K562 (cell line): ENCODE measurements at regions not wholly inside any gene's neighbourhood (a gene's known extent, or its start where the extent isn't known, plus 50 kb on each side); places are given as distances from the start of the nearest gene placed in this dataset.

Experiments used
- ATAC-seq: fragments of 200-7000 bp; cut with Tn5 transposase; 3 replicates; pipeline ENCODE4 v1.9.1; 2020; ENCODE audit warnings: moderate library complexity
- BruUV-seq: library from RNA; stranded (reverse); fragments of 400-500 nt; replicated peaks from 2 replicates; lab custom pipeline; 2021; lab: Mats Ljungman, UMichigan
- CTCF ChIA-PET: fragments of 300-600 bp; formaldehyde crosslinking; extraction: SDS; loops from one replicate; lab custom pipeline; 2021; ENCODE audit warnings: low intra/inter-chr PET ratio; lab: Yijun Ruan, JAX
- POLR2A ChIA-PET: fragments of 300-600, 350-650 bp; sonication (Branson Sonifier 250); formaldehyde crosslinking; extraction: SDS; loops from one replicate; lab custom pipeline; 2021; ENCODE audit warnings: antibody characterized with exemption, inconsistent platforms; lab: Yijun Ruan, JAX
- DNase-seq, 4 experiments: peaks; one replicate each; pipeline versions ENCODE4 v3.0.0 to v3.0.0-alpha.2; 2011 to 2018; ENCODE audit warnings: low spot score in 3 of 4, mixed read lengths in 3 of 4; ENCODE audit errors: extremely low read depth in 1 of 4
- FAIRE-seq: peaks from 2 replicates; lab custom pipeline; 2011; peaks lifted over from hg19 to GRCh38; lab: Jason Lieb, UNC
- H2AFZ ChIP-seq: 2 replicates; pipeline ENCODE4 v1.6.0; 2011; ENCODE audit warnings: low read depth, low read length, control low read depth, inconsistent platforms
- H3K27ac ChIP-seq: fragments of 200-600 bp; 3 replicates; pipeline ENCODE4 v1.8.0; 2011; ENCODE audit warnings: low read depth, mild to moderate bottlenecking, control low read depth, inconsistent platforms, low read length, moderate library complexity, mixed read lengths; ENCODE audit errors: extremely low read depth
- H3K27me3 ChIP-seq, 2 experiments: fragments of 300-600 bp in 1 of 2; 2 replicates in 1 of 2; 3 replicates in 1 of 2; pipeline versions ENCODE4 v1.6.0 to v1.8.0; 2011; ENCODE audit warnings: inconsistent platforms in 2 of 2, low read length in 2 of 2, mild to moderate bottlenecking in 1 of 2, mixed read lengths in 1 of 2, moderate library complexity in 1 of 2; ENCODE audit not compliant: control insufficient read depth in 2 of 2, insufficient read depth in 2 of 2
- H3K36me3 ChIP-seq: fragments of 300-600 bp; 3 replicates; pipeline ENCODE4 v1.8.0; 2011; ENCODE audit warnings: mild to moderate bottlenecking, low read length, inconsistent platforms; ENCODE audit not compliant: control insufficient read depth, insufficient read depth
- H3K4me1 ChIP-seq, 2 experiments: fragments of 200-600 bp in 1 of 2; replicated peaks in 1 of 2; 2 replicates in 1 of 2; 3 replicates in 1 of 2; pipeline versions ENCODE4 v1.5.1 to v1.8.0; 2011; ENCODE audit warnings: inconsistent platforms in 2 of 2, low read length in 2 of 2, mild to moderate bottlenecking in 1 of 2, mixed read lengths in 1 of 2, moderate library complexity in 1 of 2; ENCODE audit not compliant: control insufficient read depth in 2 of 2, insufficient read depth in 2 of 2
- H3K4me2 ChIP-seq: 2 replicates; pipeline ENCODE4 v1.6.1; 2011; ENCODE audit warnings: low read length, control low read depth, inconsistent platforms, mixed read lengths; ENCODE audit not compliant: insufficient read depth
- H3K4me3 ChIP-seq: fragments of 200-600 bp; sonication (generic), shearing (Covaris generic); 2 replicates; pipeline ENCODE4 v1.5.1; 2016; ENCODE audit warnings: control low read depth, inconsistent platforms
- H3K79me2 ChIP-seq: fragments of 200-600 bp; 3 replicates; pipeline ENCODE4 v1.8.0; 2011; ENCODE audit warnings: low read length, inconsistent platforms; ENCODE audit not compliant: control insufficient read depth, insufficient read depth
- H3K9ac ChIP-seq, 2 experiments: 2 replicates each; pipeline versions ENCODE4 v1.6.0 to v1.6.1; 2011; ENCODE audit warnings: low read depth in 2 of 2, low read length in 2 of 2, control low read depth in 1 of 2, inconsistent platforms in 1 of 2, mild to moderate bottlenecking in 1 of 2, mixed read lengths in 1 of 2; ENCODE audit not compliant: insufficient read depth in 1 of 2
- H3K9me1 ChIP-seq: one replicate; pipeline ENCODE4 v1.6.0; 2011; ENCODE audit warnings: inconsistent platforms, mild to moderate bottlenecking, low read length, moderate library complexity; ENCODE audit not compliant: control insufficient read depth, insufficient read depth
- H3K9me3 ChIP-seq: replicated peaks from 2 replicates; pipeline ENCODE4 v1.5.1; 2011; ENCODE audit warnings: low read depth, low read length, inconsistent platforms; ENCODE audit not compliant: control insufficient read depth, insufficient read depth
- H4K20me1 ChIP-seq: replicated peaks from 2 replicates; pipeline ENCODE4 v1.6.1; 2011; ENCODE audit warnings: low read length, inconsistent platforms, mixed read lengths; ENCODE audit not compliant: control insufficient read depth, insufficient read depth
- BRF1 ChIP-seq: IDR thresholded peaks from 3 replicates; pipeline ENCODE4 v1.6.1; 2011; ENCODE audit warnings: borderline replicate concordance, mild to moderate bottlenecking; ENCODE audit not compliant: insufficient read length; ENCODE audit errors: extremely low read depth
- C11orf30 ChIP-seq: fragments of 450-650 bp; IDR thresholded peaks from 2 replicates; pipeline ENCODE4 v1.6.1; 2016; ENCODE audit warnings: low read depth, mild to moderate bottlenecking
- E2F6 ChIP-seq, 2 experiments: IDR thresholded peaks; 2 replicates each; pipeline ENCODE4 v1.6.1; 2011; ENCODE audit warnings: borderline replicate concordance in 1 of 2, control low read depth in 1 of 2, low read depth in 1 of 2, low read length in 1 of 2, mild to moderate bottlenecking in 1 of 2, mixed read lengths in 1 of 2, moderate library complexity in 1 of 2; ENCODE audit not compliant: insufficient read depth in 1 of 2, insufficient read length in 1 of 2, poor library complexity in 1 of 2, severe bottlenecking in 1 of 2; ENCODE audit errors: extremely low read depth in 1 of 2
- ELF2 ChIP-seq: fragments of 250-450 bp; sonication (Bioruptor Pico); IDR thresholded peaks from 2 replicates; pipeline ENCODE4 v1.5.0; 2021; ENCODE audit warnings: mild to moderate bottlenecking
- FOSL1 ChIP-seq: fragments of 200-800 bp; sonication (Bioruptor generic); conservative IDR thresholded peaks from 2 replicates; pipeline ENCODE4 v1.6.1; 2016; ENCODE audit warnings: missing genetic modification characterization, missing compliant biosample characterization
- GATAD2B ChIP-seq: fragments of 450-650 bp; IDR thresholded peaks from 2 replicates; pipeline ENCODE4 v1.6.1; 2017; ENCODE audit warnings: mild to moderate bottlenecking, borderline replicate concordance
- JUNB ChIP-seq: fragments of 450-650 bp; formaldehyde crosslinking; conservative IDR thresholded peaks from 2 replicates; pipeline ENCODE4 v1.4.0; 2020; ENCODE audit warnings: mild to moderate bottlenecking
- NFIX ChIP-seq: fragments of 250-450 bp; sonication (Bioruptor Pico); IDR thresholded peaks from 2 replicates; pipeline ENCODE4 v1.4.0; 2020; ENCODE audit warnings: low read depth, mild to moderate bottlenecking, moderate library complexity
- PTTG1 ChIP-seq: fragments of 450-650 bp; IDR thresholded peaks from 2 replicates; pipeline ENCODE4 v1.6.1; 2016; ENCODE audit warnings: low read depth, mild to moderate bottlenecking, missing genetic modification characterization, missing compliant biosample characterization
- RBM17 ChIP-seq: fragments of 200-400 bp; formaldehyde crosslinking; IDR thresholded peaks from 2 replicates; pipeline ENCODE4 v1.6.1; 2017; ENCODE audit warnings: low read depth, mild to moderate bottlenecking, low read length, borderline replicate concordance
- SMARCA4 ChIP-seq: fragments of 450-650 bp; IDR thresholded peaks from 2 replicates; pipeline ENCODE4 v1.6.1; 2016
- SOX6 ChIP-seq: fragments of 450-650 bp; IDR thresholded peaks from 2 replicates; pipeline ENCODE4 v1.6.1; 2014; ENCODE audit warnings: mild to moderate bottlenecking
- SRSF9 ChIP-seq: fragments of 200-400 bp; formaldehyde crosslinking; IDR thresholded peaks from 2 replicates; pipeline ENCODE4 v1.6.1; 2017; ENCODE audit warnings: low read depth, low read length, borderline replicate concordance
- TBP ChIP-seq: optimal IDR thresholded peaks from 2 replicates; pipeline ENCODE3; 2011; ENCODE audit warnings: low read depth, low read length, improper control_type of control experiment
- TEAD4 ChIP-seq, 2 experiments: sonication (generic) in 1 of 2; formaldehyde crosslinking in 1 of 2; IDR thresholded peaks; 2 replicates each; pipeline versions ENCODE4 v1.6.1 to v1.8.0; 2012 to 2022; ENCODE audit warnings: borderline replicate concordance in 1 of 2, inconsistent platforms in 1 of 2, low read length in 1 of 2, mild to moderate bottlenecking in 1 of 2, missing genetic modification reagents in 1 of 2
- XRCC5 ChIP-seq: fragments of 200-400 bp; formaldehyde crosslinking; IDR thresholded peaks from 2 replicates; pipeline ENCODE4 v1.6.1; 2017; ENCODE audit warnings: low read depth, mild to moderate bottlenecking, low read length
- ZKSCAN1 ChIP-seq: fragments of 150-350 bp; IDR thresholded peaks from 2 replicates; pipeline ENCODE4 v1.6.1; 2016; ENCODE audit warnings: low read depth, low read length
- ZNF668 ChIP-seq: fragments of 250-450 bp; sonication (Bioruptor Pico); IDR thresholded peaks from 2 replicates; pipeline ENCODE4 v1.8.0; 2022; ENCODE audit warnings: mild to moderate bottlenecking, inconsistent platforms
- ZNF717 ChIP-seq: fragments of 250-450 bp; sonication (Bioruptor Pico); IDR thresholded peaks from 2 replicates; pipeline ENCODE4 v1.5.0; 2021
- WGBS: fragments of 100-300 bp; shearing (Covaris generic); methylation state at CpG from one replicate; pipeline ENCODE4 v1.1.6; 2016; ENCODE audit warnings: low coverage, mixed read lengths; ENCODE audit not compliant: insufficient coverage; ENCODE audit errors: missing lambda C conversion rate; 5-methylcytosine and 5-hydroxymethylcytosine counted together
- in situ Hi-C: fragments of 300-500 bp; cut with MboI; formaldehyde crosslinking; loops from 4 replicates; pipeline ENCODE4 v1.15.0; 2018; ENCODE audit warnings: inconsistent platforms, mixed read lengths
- intact Hi-C: fragments of 100-400 bp; cut with micrococcal nuclease; formaldehyde crosslinking; loops from 2 replicates; pipeline ENCODE4 v1.14.2; 2022

- TF ChIP-seq JUNB (CRISPR knock-in tag): no peak
- no peak for TF ChIP-seq FOSL1 (tag)
- TF ChIP-seq NFIX (CRISPR knock-in tag): no peak
- TF ChIP-seq ZNF668: no peak
- no peak for TF ChIP-seq TBP
- no peak for TF ChIP-seq C11orf30
- TF ChIP-seq SMARCA4: no peak
- no peak for TF ChIP-seq RBM17
- TF ChIP-seq BRF1: no peak
- TF ChIP-seq ZKSCAN1: no peak
- TF ChIP-seq TEAD4 (IDR thresholded peaks at IDR 0.05; ENCODE audit: low read length): no peak
- no peak for TF ChIP-seq TEAD4 (CRISPR knock-in tag; IDR thresholded peaks at IDR 0.05; ENCODE audit: borderline replicate concordance)
Observed at GRCh38 chr3:35042210-35042991, 596.9 kb upstream of the ARPP21 start (continued).

GRCh38 chr3:35043040-35043439 lies 596.3 kb upstream of the ARPP21 start:
- in situ Hi-C loops: no loop called here
- FAIRE-seq: no peak
- H4K20me1 ChIP-seq: no peaks in the 10 kb centered on the region
- 0% methylated on average over 2 of the region's 2 CpGs for WGBS
- no peak overlapping the region for H3K27ac ChIP-seq
- intact Hi-C loops: no loop called here
- no peaks in the 10 kb centered on the region for H3K4me1 ChIP-seq
- H3K9me3 ChIP-seq: no peaks in the 10 kb centered on the region; the same call in none of the 2 replicates
- DNase-seq: no peak
- ChIA-PET CTCF (no interaction called here), POLR2A (no interaction called here)
- TF ChIP-seq SOX6 (no peak), SRSF9 (no peak), PTTG1 (tag) (no peak), ELF2 (no peak), GATAD2B (no peak), E2F6 (IDR thresholded peaks at IDR 0.05; ENCODE audit: borderline replicate concordance in 1 of 2, extremely low read depth in 1 of 2, insufficient read depth in 1 of 2, insufficient read length in 1 of 2, low read depth in 1 of 2, low read length in 1 of 2, poor library complexity in 1 of 2, severe bottlenecking in 1 of 2) (no peak), XRCC5 (no peak), ZNF717 (CRISPR knock-in tag) (no peak)
- no TSS peak for BruUV-seq
- H3K4me3 ChIP-seq: no peak overlapping the region
- no peaks in the 10 kb centered on the region for H3K79me2 ChIP-seq
- no peaks in the 10 kb centered on the region for H3K27me3 ChIP-seq
- H2AFZ ChIP-seq: no peak overlapping the region
- no peaks in the 10 kb centered on the region for H3K9me1 ChIP-seq
- no peak overlapping the region for H3K9ac ChIP-seq
- no peak for ATAC-seq
- no peaks in the 10 kb centered on the region for H3K36me3 ChIP-seq
- H3K4me2 ChIP-seq: no peak overlapping the region
